K562 (cell line): ENCODE measurements at regions not wholly inside any gene's neighbourhood (a gene's known extent, or its start where the extent isn't known, plus 50 kb on each side); places are given as distances from the start of the nearest gene placed in this dataset.

Experiments used
- ATAC-seq: fragments of 200-7000 bp; cut with Tn5 transposase; 3 replicates; pipeline ENCODE4 v1.9.1; 2020; ENCODE audit warnings: moderate library complexity
- BruUV-seq: library from RNA; stranded (reverse); fragments of 400-500 nt; replicated peaks from 2 replicates; lab custom pipeline; 2021; lab: Mats Ljungman, UMichigan
- CTCF ChIA-PET: fragments of 300-600 bp; formaldehyde crosslinking; extraction: SDS; loops from one replicate; lab custom pipeline; 2021; ENCODE audit warnings: low intra/inter-chr PET ratio; lab: Yijun Ruan, JAX
- POLR2A ChIA-PET: fragments of 300-600, 350-650 bp; sonication (Branson Sonifier 250); formaldehyde crosslinking; extraction: SDS; loops from one replicate; lab custom pipeline; 2021; ENCODE audit warnings: antibody characterized with exemption, inconsistent platforms; lab: Yijun Ruan, JAX
- DNase-seq, 4 experiments: peaks; one replicate each; pipeline versions ENCODE4 v3.0.0 to v3.0.0-alpha.2; 2011 to 2018; ENCODE audit warnings: low spot score in 3 of 4, mixed read lengths in 3 of 4; ENCODE audit errors: extremely low read depth in 1 of 4
- FAIRE-seq: peaks from 2 replicates; lab custom pipeline; 2011; peaks lifted over from hg19 to GRCh38; lab: Jason Lieb, UNC
- H2AFZ ChIP-seq: 2 replicates; pipeline ENCODE4 v1.6.0; 2011; ENCODE audit warnings: low read depth, low read length, control low read depth, inconsistent platforms
- H3K27ac ChIP-seq: fragments of 200-600 bp; 3 replicates; pipeline ENCODE4 v1.8.0; 2011; ENCODE audit warnings: low read depth, mild to moderate bottlenecking, control low read depth, inconsistent platforms, low read length, moderate library complexity, mixed read lengths; ENCODE audit errors: extremely low read depth
- H3K27me3 ChIP-seq, 2 experiments: fragments of 300-600 bp in 1 of 2; 2 replicates in 1 of 2; 3 replicates in 1 of 2; pipeline versions ENCODE4 v1.6.0 to v1.8.0; 2011; ENCODE audit warnings: inconsistent platforms in 2 of 2, low read length in 2 of 2, mild to moderate bottlenecking in 1 of 2, mixed read lengths in 1 of 2, moderate library complexity in 1 of 2; ENCODE audit not compliant: control insufficient read depth in 2 of 2, insufficient read depth in 2 of 2
- H3K36me3 ChIP-seq: fragments of 300-600 bp; 3 replicates; pipeline ENCODE4 v1.8.0; 2011; ENCODE audit warnings: mild to moderate bottlenecking, low read length, inconsistent platforms; ENCODE audit not compliant: control insufficient read depth, insufficient read depth
- H3K4me1 ChIP-seq, 2 experiments: fragments of 200-600 bp in 1 of 2; replicated peaks in 1 of 2; 2 replicates in 1 of 2; 3 replicates in 1 of 2; pipeline versions ENCODE4 v1.5.1 to v1.8.0; 2011; ENCODE audit warnings: inconsistent platforms in 2 of 2, low read length in 2 of 2, mild to moderate bottlenecking in 1 of 2, mixed read lengths in 1 of 2, moderate library complexity in 1 of 2; ENCODE audit not compliant: control insufficient read depth in 2 of 2, insufficient read depth in 2 of 2
- H3K4me2 ChIP-seq: 2 replicates; pipeline ENCODE4 v1.6.1; 2011; ENCODE audit warnings: low read length, control low read depth, inconsistent platforms, mixed read lengths; ENCODE audit not compliant: insufficient read depth
- H3K4me3 ChIP-seq: fragments of 200-600 bp; sonication (generic), shearing (Covaris generic); 2 replicates; pipeline ENCODE4 v1.5.1; 2016; ENCODE audit warnings: control low read depth, inconsistent platforms
- H3K79me2 ChIP-seq: fragments of 200-600 bp; 3 replicates; pipeline ENCODE4 v1.8.0; 2011; ENCODE audit warnings: low read length, inconsistent platforms; ENCODE audit not compliant: control insufficient read depth, insufficient read depth
- H3K9ac ChIP-seq, 2 experiments: 2 replicates each; pipeline versions ENCODE4 v1.6.0 to v1.6.1; 2011; ENCODE audit warnings: low read depth in 2 of 2, low read length in 2 of 2, control low read depth in 1 of 2, inconsistent platforms in 1 of 2, mild to moderate bottlenecking in 1 of 2, mixed read lengths in 1 of 2; ENCODE audit not compliant: insufficient read depth in 1 of 2
- H3K9me1 ChIP-seq: one replicate; pipeline ENCODE4 v1.6.0; 2011; ENCODE audit warnings: inconsistent platforms, mild to moderate bottlenecking, low read length, moderate library complexity; ENCODE audit not compliant: control insufficient read depth, insufficient read depth
- H3K9me3 ChIP-seq: replicated peaks from 2 replicates; pipeline ENCODE4 v1.5.1; 2011; ENCODE audit warnings: low read depth, low read length, inconsistent platforms; ENCODE audit not compliant: control insufficient read depth, insufficient read depth
- H4K20me1 ChIP-seq: replicated peaks from 2 replicates; pipeline ENCODE4 v1.6.1; 2011; ENCODE audit warnings: low read length, inconsistent platforms, mixed read lengths; ENCODE audit not compliant: control insufficient read depth, insufficient read depth
- HDAC2 ChIP-seq: fragments of 450-650 bp; IDR thresholded peaks from 2 replicates; pipeline ENCODE4 v1.6.1; 2016; ENCODE audit warnings: mild to moderate bottlenecking
- HMG20B ChIP-seq: fragments of 250-450 bp; sonication (Bioruptor Pico); IDR thresholded peaks from 2 replicates; pipeline ENCODE4 v1.5.0; 2021; ENCODE audit warnings: mild to moderate bottlenecking
- MLX ChIP-seq, 2 experiments: fragments of 450-650 bp in 1 of 2; sonication (generic) in 1 of 2; formaldehyde crosslinking; conservative IDR thresholded peaks; 2 replicates each; pipeline versions ENCODE4 v1.4.0 to v1.8.1; 2020 to 2022; ENCODE audit warnings: mild to moderate bottlenecking in 1 of 2, missing genetic modification reagents in 1 of 2
- NCOA2 ChIP-seq, 2 experiments: fragments of 450-650 bp; IDR thresholded peaks; 2 replicates each; pipeline ENCODE4 v1.6.1; 2018; ENCODE audit warnings: mild to moderate bottlenecking in 2 of 2, moderate library complexity in 1 of 2; ENCODE audit not compliant: partially characterized antibody in 2 of 2
- NEUROD1 ChIP-seq: fragments of 150-350 bp; IDR thresholded peaks from 2 replicates; pipeline ENCODE4 v1.6.1; 2014; ENCODE audit warnings: borderline replicate concordance, low read length, low read depth; ENCODE audit not compliant: partially characterized antibody
- PRPF4 ChIP-seq: fragments of 200-400 bp; formaldehyde crosslinking; IDR thresholded peaks from one replicate; pipeline ENCODE4 v1.6.1; 2017; ENCODE audit warnings: low read length, low read depth, mild to moderate bottlenecking; ENCODE audit not compliant: insufficient read depth, poor library complexity, severe bottlenecking
- RAD21 ChIP-seq, 2 experiments: fragments of 250-450 bp in 1 of 2; fragments of 450-650 bp in 1 of 2; sonication (Bioruptor Pico) in 1 of 2; formaldehyde crosslinking in 1 of 2; IDR thresholded peaks in 1 of 2; conservative IDR thresholded peaks in 1 of 2; 2 replicates each; pipeline versions ENCODE4 v1.4.0 to v1.8.0; 2020 to 2022; ENCODE audit warnings: mild to moderate bottlenecking in 2 of 2, moderate library complexity in 1 of 2
- TFE3 ChIP-seq: fragments of 450-650 bp; formaldehyde crosslinking; IDR thresholded peaks from 2 replicates; pipeline ENCODE4 v1.4.0; 2020; ENCODE audit warnings: mild to moderate bottlenecking, mixed read lengths
- ZFPM2 ChIP-seq: fragments of 250-450 bp; sonication (Bioruptor Pico); IDR thresholded peaks from 2 replicates; pipeline ENCODE4 v1.5.1; 2022; ENCODE audit warnings: mild to moderate bottlenecking
- ZNF318 ChIP-seq, 2 experiments: fragments of 450-650 bp; IDR thresholded peaks; 2 replicates each; pipeline ENCODE4 v1.6.1; 2016; ENCODE audit warnings: mild to moderate bottlenecking in 2 of 2, borderline replicate concordance in 1 of 2, low read depth in 1 of 2, moderate library complexity in 1 of 2
- WGBS: fragments of 100-300 bp; shearing (Covaris generic); methylation state at CpG from one replicate; pipeline ENCODE4 v1.1.6; 2016; ENCODE audit warnings: low coverage, mixed read lengths; ENCODE audit not compliant: insufficient coverage; ENCODE audit errors: missing lambda C conversion rate; 5-methylcytosine and 5-hydroxymethylcytosine counted together
- in situ Hi-C: fragments of 300-500 bp; cut with MboI; formaldehyde crosslinking; loops from 4 replicates; pipeline ENCODE4 v1.15.0; 2018; ENCODE audit warnings: inconsistent platforms, mixed read lengths
- intact Hi-C: fragments of 100-400 bp; cut with micrococcal nuclease; formaldehyde crosslinking; loops from 2 replicates; pipeline ENCODE4 v1.14.2; 2022

GRCh38 chr10:83212632-83213334 is 926.5 kb upstream of the GHITM start:
- H3K9me1 ChIP-seq, result no peaks in the 10 kb centered on the region
- no peak for ATAC-seq
- H3K9ac ChIP-seq, result no peak overlapping the region
- CTCF ChIA-PET, result no interaction called here
- no peak overlapping the region for H3K27ac ChIP-seq
- in situ Hi-C loops, result no loop called here
- no peak for FAIRE-seq
- intact Hi-C loops, result no loop called here
- POLR2A ChIA-PET, result no interaction called here
- H3K4me3 ChIP-seq, result no peak overlapping the region
- H4K20me1 ChIP-seq, result no peaks in the 10 kb centered on the region
- DNase-seq, result no peak
- H3K4me1 ChIP-seq, result no peaks in the 10 kb centered on the region
- no peaks in the 10 kb centered on the region for H3K27me3 ChIP-seq
- H3K4me2 ChIP-seq, result no peak overlapping the region
- no peaks in the 10 kb centered on the region for H3K79me2 ChIP-seq
- 2% methylated on average over 3 of the region's 3 CpGs for WGBS
- H3K9me3 ChIP-seq, result no peaks in the 10 kb centered on the region
- no TSS peak for BruUV-seq
- no peaks in the 10 kb centered on the region for H3K36me3 ChIP-seq
- H2AFZ ChIP-seq, result no peak overlapping the region
- TF ChIP-seq PRPF4 (no peak), HMG20B (CRISPR knock-in tag) (no peak), NCOA2 (IDR thresholded peaks at IDR 0.05; ENCODE audit: partially characterized antibody in 2 of 2) (no peak), ZNF318 (IDR thresholded peaks at IDR 0.05; ENCODE audit: borderline replicate concordance in 1 of 2, low read depth in 1 of 2) (no peak), NEUROD1 (no peak), ZFPM2 (no peak), HDAC2 (no peak), TFE3 (no peak), RAD21 (CRISPR knock-in tag; conservative IDR thresholded peaks at IDR 0.05 in 1 of 2, IDR thresholded peaks at IDR 0.05 in 1 of 2) (no peak), MLX (CRISPR knock-in tag; conservative IDR thresholded peaks at IDR 0.05) (no peak)
